GM10248 (cell line): ENCODE measurements at regions not wholly inside any gene's neighbourhood (a gene's known extent, or its start where the extent isn't known, plus 50 kb on each side); places are given as distances from the start of the nearest gene placed in this dataset.

Experiments
- CTCF ChIA-PET: fragments of 300-600 bp; sonication (Branson Sonifier 250); formaldehyde crosslinking; extraction: SDS; loops from one replicate; lab custom pipeline; 2021; ENCODE audit warnings: antibody characterized with exemption; lab: Yijun Ruan, JAX
- POLR2A ChIA-PET: fragments of 350-650 bp; sonication (Branson Sonifier 250); formaldehyde crosslinking; extraction: SDS; loops from one replicate; lab custom pipeline; 2020; ENCODE audit warnings: antibody characterized with exemption; lab: Yijun Ruan, JAX
- DNase-seq: peaks from one replicate; pipeline ENCODE4 v3.0.0; 2012; ENCODE audit errors: extremely low spot score
- CTCF ChIP-seq: IDR thresholded peaks from 2 replicates; pipeline ENCODE4 v1.5.1; 2012; ENCODE audit warnings: mild to moderate bottlenecking, low read depth; ENCODE audit errors: extremely low read depth, missing control alignments, control extremely low read depth

- no peak for DNase-seq
- no peak for TF ChIP-seq CTCF
- POLR2A ChIA-PET: no interaction called here
- CTCF ChIA-PET: no interaction called here
These were observed 2148.5 kb upstream of the PIK3C3 start for GRCh38 chr18:39806525-39806924.

GRCh38 chr18:39805218-39805617 is 2149.8 kb upstream of the PIK3C3 start:
- DNase-seq: no peak
- CTCF ChIA-PET: no interaction called here
- no peak for TF ChIP-seq CTCF
- POLR2A ChIA-PET: no interaction called here

- no peak for DNase-seq
- ChIA-PET POLR2A (no interaction called here), CTCF (no interaction called here)
- TF ChIP-seq CTCF: no peak
These were observed 2152.3 kb upstream of the PIK3C3 start for GRCh38 chr18:39802648-39803229.

DNA sequence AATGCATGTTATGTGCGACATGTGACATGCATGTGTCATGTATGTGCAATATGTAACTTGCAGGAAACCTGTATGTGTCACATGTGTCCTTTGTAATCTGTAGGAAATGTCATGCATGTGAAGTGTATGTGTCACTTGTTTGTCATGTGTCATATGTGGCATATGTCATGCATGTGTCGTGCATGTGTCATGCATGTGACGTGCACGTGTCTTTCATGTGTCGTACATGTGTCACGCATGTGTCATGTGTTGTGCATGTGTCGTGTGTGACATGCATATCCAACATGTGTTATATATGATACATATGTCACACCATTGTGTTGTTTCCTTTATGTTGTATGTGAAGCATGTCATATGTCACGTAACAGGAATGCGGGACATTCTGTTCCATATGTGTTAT is 2153.2 kb upstream of the PIK3C3 start:
- ChIA-PET POLR2A (no interaction called here), CTCF (no interaction called here)
- DNase-seq: no peak
- TF ChIP-seq CTCF: no peak

DNA sequence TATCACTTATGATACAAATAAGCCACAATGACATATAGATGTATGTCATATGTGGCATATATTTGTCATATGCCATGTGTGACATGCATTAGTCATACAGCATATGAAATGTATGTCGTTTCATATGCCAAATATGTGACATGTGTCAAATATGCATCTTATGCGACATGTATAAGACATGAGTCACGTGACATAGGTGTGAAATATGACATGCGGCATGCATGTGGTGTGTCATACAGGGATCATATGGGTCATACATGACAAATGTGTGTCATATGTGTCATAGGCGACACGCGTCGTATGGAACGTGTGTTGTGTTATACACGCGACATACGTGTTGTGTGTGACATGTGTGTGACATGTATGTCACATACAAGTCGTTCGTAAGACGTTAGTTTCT is 2154.0 kb upstream of the PIK3C3 start:
- CTCF ChIA-PET: no interaction called here
- no peak for TF ChIP-seq CTCF

GRCh38 chr18:39799006-39799405 is 2156.0 kb upstream of the PIK3C3 start:
- TF ChIP-seq CTCF: no peak
- POLR2A ChIA-PET: no interaction called here
- CTCF ChIA-PET: interaction anchor here (1.2 kb wide), 1 partner anchor 12 kb away, joined by 3 read pairs; no protein-coding TSS in a partner anchor
- no peak for DNase-seq

More for the DNA sequence above, 2154.0 kb upstream of the PIK3C3 start:
- DNase-seq: no peak
- POLR2A ChIA-PET: no interaction called here

DNA sequence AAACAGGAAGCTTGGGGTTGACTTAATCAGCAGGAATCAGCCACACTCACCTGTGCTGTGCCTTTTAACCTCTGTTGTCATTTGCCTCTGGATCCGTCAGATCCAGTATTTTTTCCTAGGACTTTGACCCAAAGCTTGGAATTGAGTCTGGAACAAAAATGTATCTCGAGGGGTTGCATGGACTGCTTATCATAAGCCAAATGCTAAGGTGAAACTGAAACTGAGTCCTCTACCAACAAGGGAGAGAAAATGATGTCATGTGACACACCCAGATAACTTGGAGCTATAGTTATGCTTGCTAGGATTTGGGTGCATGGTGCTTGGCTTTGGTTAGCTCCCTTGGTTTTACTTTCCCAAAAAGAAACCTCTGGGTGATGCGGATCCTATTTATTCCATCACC is 2158.6 kb upstream of the PIK3C3 start:
- DNase-seq: no peak
- CTCF ChIA-PET: interaction anchor here (1.2 kb wide), 1 partner anchor 22 kb away, joined by 3 read pairs; no protein-coding TSS in a partner anchor
- POLR2A ChIA-PET: no interaction called here
- TF ChIP-seq CTCF: no peak
